ENCODE measurements at regions not wholly inside any gene's neighbourhood (a gene's known extent, or its start where the extent isn't known, plus 50 kb on each side); places are given as distances from the start of the nearest gene placed in this dataset.
A peak's percentile ranks its signal among the peaks of the same experiment; 100 is the strongest.

- DNase-seq (ENCODE audit: low read depth), result no peak
- TF ChIP-seq, protein P1, sequence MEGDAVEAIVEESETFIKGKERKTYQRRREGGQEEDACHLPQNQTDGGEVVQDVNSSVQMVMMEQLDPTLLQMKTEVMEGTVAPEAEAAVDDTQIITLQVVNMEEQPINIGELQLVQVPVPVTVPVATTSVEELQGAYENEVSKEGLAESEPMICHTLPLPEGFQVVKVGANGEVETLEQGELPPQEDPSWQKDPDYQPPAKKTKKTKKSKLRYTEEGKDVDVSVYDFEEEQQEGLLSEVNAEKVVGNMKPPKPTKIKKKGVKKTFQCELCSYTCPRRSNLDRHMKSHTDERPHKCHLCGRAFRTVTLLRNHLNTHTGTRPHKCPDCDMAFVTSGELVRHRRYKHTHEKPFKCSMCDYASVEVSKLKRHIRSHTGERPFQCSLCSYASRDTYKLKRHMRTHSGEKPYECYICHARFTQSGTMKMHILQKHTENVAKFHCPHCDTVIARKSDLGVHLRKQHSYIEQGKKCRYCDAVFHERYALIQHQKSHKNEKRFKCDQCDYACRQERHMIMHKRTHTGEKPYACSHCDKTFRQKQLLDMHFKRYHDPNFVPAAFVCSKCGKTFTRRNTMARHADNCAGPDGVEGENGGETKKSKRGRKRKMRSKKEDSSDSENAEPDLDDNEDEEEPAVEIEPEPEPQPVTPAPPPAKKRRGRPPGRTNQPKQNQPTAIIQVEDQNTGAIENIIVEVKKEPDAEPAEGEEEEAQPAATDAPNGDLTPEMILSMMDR (IDR thresholded peaks at IDR 0.05; ENCODE audit: low read depth, low read length, missing control alignments), result no peak
- no peak overlapping the region for H3K4me3 ChIP-seq (ENCODE audit: low read depth, low read length)
- in situ Hi-C loops (cut with HindIII; ENCODE audit: low sequenced_read_pairs), result no loop called here
Measured at GRCh38 chr7:34488766-34489165, 169.3 kb upstream of the NPSR1 start.

DNA sequence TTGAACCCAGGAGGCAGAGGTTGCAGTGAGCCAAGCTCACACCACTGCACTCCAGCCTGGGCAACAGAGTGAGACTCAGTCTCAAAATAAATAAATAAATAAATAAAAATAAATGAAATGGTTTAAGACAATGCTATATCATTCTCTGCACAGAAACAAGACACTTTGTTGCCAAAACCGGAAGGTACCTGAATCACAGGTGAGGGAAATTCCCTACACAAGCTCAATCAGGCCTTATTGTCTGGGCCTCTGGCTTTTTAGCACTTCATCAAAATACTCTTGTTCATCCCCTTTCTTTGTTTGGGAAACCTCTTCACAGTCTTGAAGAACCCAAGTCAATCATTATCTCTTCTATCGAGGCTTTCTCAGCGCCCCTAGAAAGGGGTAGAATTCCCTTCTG lies 166.1 kb upstream of the NPSR1 start:
- DNase-seq (ENCODE audit: low read depth), result no peak
- TF ChIP-seq, protein P1 (IDR thresholded peaks at IDR 0.05; ENCODE audit: low read depth, low read length, missing control alignments), result no peak
- H3K4me3 ChIP-seq (ENCODE audit: low read depth, low read length), result no peak overlapping the region
- in situ Hi-C loops (cut with HindIII; ENCODE audit: low sequenced_read_pairs), result no loop called here

- no peak for DNase-seq (ENCODE audit: low read depth)
- TF ChIP-seq, protein P1 (IDR thresholded peaks at IDR 0.05; ENCODE audit: low read depth, low read length, missing control alignments), result no peak
- in situ Hi-C loops (cut with HindIII; ENCODE audit: low sequenced_read_pairs), result no loop called here
- H3K4me3 ChIP-seq (ENCODE audit: low read depth, low read length), result no peak overlapping the region
Measured at GRCh38 chr7:34493752-34494151, 164.3 kb upstream of the NPSR1 start.

- in situ Hi-C loops (cut with HindIII; ENCODE audit: low sequenced_read_pairs), result no loop called here
- TF ChIP-seq, protein P1 (IDR thresholded peaks at IDR 0.05; ENCODE audit: low read depth, low read length, missing control alignments), result peak; percentile 37
- H3K4me3 ChIP-seq (ENCODE audit: low read depth, low read length), result no peak overlapping the region
- DNase-seq (ENCODE audit: low read depth), result no peak
Measured at GRCh38 chr7:34497153-34497777, 160.8 kb upstream of the NPSR1 start.

DNA sequence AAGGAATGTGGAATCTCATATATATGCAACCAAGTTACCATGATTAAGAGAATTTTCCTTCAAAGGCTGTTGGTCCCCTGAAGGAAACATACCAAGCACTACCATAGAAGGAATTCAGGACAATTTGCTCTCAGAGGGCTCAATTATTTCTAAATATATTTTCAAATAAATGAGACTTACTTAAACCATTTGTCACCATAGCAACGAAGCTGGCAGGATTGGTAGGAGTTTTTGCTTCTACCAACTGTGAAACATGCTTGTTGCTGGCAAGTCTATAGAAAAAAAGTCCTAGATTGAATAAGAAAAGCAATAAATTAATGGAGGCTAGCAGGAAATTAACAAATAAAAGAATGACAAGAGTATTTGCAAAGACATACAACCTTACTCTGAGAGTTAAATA lies 156.9 kb upstream of the NPSR1 start:
- no peak for DNase-seq (ENCODE audit: low read depth)
- H3K4me3 ChIP-seq (ENCODE audit: low read depth, low read length), result no peak overlapping the region
- TF ChIP-seq, protein P1 (IDR thresholded peaks at IDR 0.05; ENCODE audit: low read depth, low read length, missing control alignments), result no peak
- in situ Hi-C loops (cut with HindIII; ENCODE audit: low sequenced_read_pairs), result no loop called here

GRCh38 chr7:34507191-34507590 lies 150.8 kb upstream of the NPSR1 start:
- DNase-seq (ENCODE audit: low read depth), result no peak
- H3K4me3 ChIP-seq (ENCODE audit: low read depth, low read length), result no peak overlapping the region
- TF ChIP-seq, protein P1 (IDR thresholded peaks at IDR 0.05; ENCODE audit: low read depth, low read length, missing control alignments), result no peak
- in situ Hi-C loops (cut with HindIII; ENCODE audit: low sequenced_read_pairs), result no loop called here

All from astrocyte of the cerebellum (primary cell).